Esophagus (tissue), 2 donors: ENCODE measurements at regions not wholly inside any gene's neighbourhood (a gene's known extent, or its start where the extent isn't known, plus 50 kb on each side); places are given as distances from the start of the nearest gene placed in this dataset.
"Not testable (repeated sequence)": the region's sequence is repeated elsewhere in the genome, so short reads cannot be mapped to it uniquely, and the experiment has no call there.

Source experiments
- H3K27ac ChIP-seq, 2 donors: one replicate each; pipeline ENCODE4 v1.5.1; 2013; ENCODE audit warnings: low read depth in 2 of 2, mild to moderate bottlenecking in 2 of 2, inconsistent platforms in 1 of 2, low read length in 1 of 2, moderate library complexity in 1 of 2
- H3K27me3 ChIP-seq, 2 donors: one replicate each; pipeline ENCODE4 v1.6.1; 2013; ENCODE audit warnings: low read length in 2 of 2, control low read depth in 1 of 2, mild to moderate bottlenecking in 1 of 2; ENCODE audit not compliant: insufficient read depth in 2 of 2, control insufficient read depth in 1 of 2
- H3K36me3 ChIP-seq, 2 donors: one replicate each; pipeline ENCODE4 v1.6.1; 2013; ENCODE audit warnings: low read length in 1 of 2; ENCODE audit not compliant: control insufficient read depth in 2 of 2, insufficient read depth in 2 of 2
- H3K4me1 ChIP-seq, 2 donors: one replicate each; pipeline ENCODE4 v1.6.1; 2013; ENCODE audit warnings: low read length in 1 of 2; ENCODE audit not compliant: control insufficient read depth in 2 of 2, insufficient read depth in 2 of 2
- H3K4me3 ChIP-seq, 2 donors: one replicate each; pipeline ENCODE4 v1.5.1; 2013; ENCODE audit warnings: low read length in 2 of 2, mild to moderate bottlenecking in 2 of 2, low read depth in 1 of 2, moderate library complexity in 1 of 2
- H3K9me3 ChIP-seq, 2 donors: one replicate each; pipeline ENCODE4 v1.6.1; 2013; ENCODE audit warnings: mild to moderate bottlenecking in 2 of 2, low read depth in 1 of 2, low read length in 1 of 2, moderate library complexity in 1 of 2; ENCODE audit not compliant: control insufficient read depth in 2 of 2, insufficient read depth in 1 of 2
- WGBS, 2 donors: extraction: QIAGEN DNeasy Blood & Tissue Kit; methylation state at CpG; one replicate each; pipeline ENCODE4 v1.1.7; 2013; 5-methylcytosine and 5-hydroxymethylcytosine counted together
- donor health status: healthy with polysubstance abuse.
- donor health status: Bipolar disorder and iron deficiency.

DNA sequence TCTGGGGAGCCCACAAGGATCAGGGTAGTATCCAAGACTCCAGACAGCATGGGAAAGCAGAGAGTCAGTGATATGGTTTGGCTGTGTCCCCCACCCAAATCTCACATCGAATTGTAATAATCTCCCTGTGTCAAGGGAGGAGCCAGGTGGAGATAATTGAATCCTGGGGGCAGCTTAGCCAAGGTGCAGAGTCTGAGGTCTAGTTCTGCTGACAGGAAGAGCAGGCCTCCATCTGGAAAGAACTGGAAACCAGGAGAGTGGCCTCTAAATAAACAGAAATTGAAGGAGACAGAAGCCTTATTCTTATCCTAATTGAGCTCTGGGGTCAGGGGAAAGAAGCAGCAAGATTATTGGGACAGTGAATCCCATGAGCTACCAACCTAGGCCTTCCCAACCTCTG lies 146.7 kb upstream of the NRP1 start:
- Histone ChIP-seq H3K36me3 (no peaks in the 10 kb centered on the region), H3K9me3 (no peaks in the 10 kb centered on the region), H3K4me1 (no peaks in the 10 kb centered on the region), H3K27me3 (no peaks in the 10 kb centered on the region), H3K27ac (no peak overlapping the region), H3K4me3 (no peak overlapping the region)
- 74 to 89% methylated on average over 1 of the region's 1 CpG for WGBS, 2 donors

DNA sequence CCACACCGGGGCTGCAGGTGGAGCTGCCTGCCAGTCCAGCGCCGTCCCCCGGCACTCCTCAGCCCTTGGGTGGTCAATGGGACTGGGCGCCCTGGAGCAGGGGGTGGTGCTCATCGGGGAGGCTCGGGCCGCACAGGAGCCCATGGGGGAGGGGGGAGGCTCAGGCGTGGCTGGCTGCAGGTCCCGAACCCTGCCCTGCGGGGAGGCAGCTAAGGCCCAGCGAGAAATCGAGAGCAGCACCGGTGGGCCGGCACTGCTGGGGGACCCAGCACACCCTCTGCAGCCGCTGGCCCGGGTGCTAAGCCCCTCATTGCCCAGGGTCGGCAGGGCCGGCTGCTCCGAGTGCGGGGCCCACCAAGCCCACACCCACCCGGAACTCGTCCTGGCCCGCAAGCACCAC lies 145.9 kb upstream of the NRP1 start:
- not testable (repeated sequence) for H3K4me3 ChIP-seq, H3K36me3 ChIP-seq, H3K27ac ChIP-seq, H3K9me3 ChIP-seq, H3K27me3 ChIP-seq, H3K4me1 ChIP-seq
- WGBS, 2 donors: 95 to 98% methylated on average over 15 to 24 of the region's 24 CpGs

DNA sequence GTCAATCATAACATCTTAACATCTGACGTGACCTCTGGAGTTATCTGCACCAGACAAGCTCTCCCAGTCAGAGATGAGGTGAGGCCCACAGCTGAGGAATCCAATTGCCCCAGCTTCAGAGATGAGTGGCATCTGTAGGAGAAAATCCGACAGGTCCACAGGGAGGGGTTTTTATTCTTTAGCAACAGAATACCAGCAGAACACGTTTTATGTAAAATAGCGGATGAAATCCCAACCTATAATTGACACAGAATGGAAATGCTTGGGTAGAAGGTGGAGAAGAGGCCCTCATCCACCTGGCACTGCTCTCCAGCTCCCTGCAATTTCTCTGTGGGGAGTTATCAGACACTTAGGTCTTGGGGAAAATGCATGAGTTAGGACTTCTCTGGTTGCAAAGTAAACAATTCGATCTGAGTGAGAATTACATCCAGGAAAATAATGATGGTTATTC lies 144.2 kb upstream of the NRP1 start:
- Histone ChIP-seq H3K36me3 (no peaks in the 10 kb centered on the region), H3K9me3 (no peaks in the 10 kb centered on the region), H3K4me3 (no peak overlapping the region), H3K27me3 (no peaks in the 10 kb centered on the region), H3K27ac (no peak overlapping the region), H3K4me1 (no peaks in the 10 kb centered on the region)
- WGBS, 2 donors: 87 to 89% methylated on average over 5 of the region's 5 CpGs

DNA sequence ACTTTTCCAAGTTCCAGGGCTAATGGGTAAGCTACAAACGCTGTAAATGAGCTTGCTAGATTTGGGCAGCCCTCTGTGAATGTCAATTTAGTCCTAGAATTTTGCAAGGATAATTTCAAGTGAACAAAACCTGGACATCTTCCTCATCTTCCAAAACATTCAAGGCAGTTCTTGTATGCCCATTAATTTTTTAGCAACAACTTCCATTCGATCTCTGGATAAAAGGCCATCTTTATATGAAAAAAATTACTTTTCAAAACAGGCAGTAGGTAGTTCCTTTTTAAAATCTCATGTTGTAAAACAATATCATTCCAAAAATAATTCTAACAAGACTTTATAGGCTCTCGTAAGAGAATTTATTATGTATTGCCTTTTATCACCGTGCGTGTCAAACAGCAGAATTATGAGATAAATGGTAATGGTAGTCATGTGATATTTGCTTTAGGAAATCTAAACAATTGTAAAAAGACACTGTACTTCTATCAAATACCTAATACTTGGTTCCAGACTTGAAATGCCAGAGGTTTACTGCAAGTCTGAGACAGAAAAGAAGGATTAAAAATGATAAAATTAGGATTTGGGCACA lies 143.7 kb upstream of the NRP1 start:
- Histone ChIP-seq H3K4me3 (no peak overlapping the region), H3K4me1 (no peaks in the 10 kb centered on the region), H3K27me3 (no peaks in the 10 kb centered on the region), H3K9me3 (no peaks in the 10 kb centered on the region), H3K36me3 (no peaks in the 10 kb centered on the region), H3K27ac (no peak overlapping the region)
- WGBS, 2 donors: 71 to 74% methylated on average over 5 of the region's 5 CpGs

DNA sequence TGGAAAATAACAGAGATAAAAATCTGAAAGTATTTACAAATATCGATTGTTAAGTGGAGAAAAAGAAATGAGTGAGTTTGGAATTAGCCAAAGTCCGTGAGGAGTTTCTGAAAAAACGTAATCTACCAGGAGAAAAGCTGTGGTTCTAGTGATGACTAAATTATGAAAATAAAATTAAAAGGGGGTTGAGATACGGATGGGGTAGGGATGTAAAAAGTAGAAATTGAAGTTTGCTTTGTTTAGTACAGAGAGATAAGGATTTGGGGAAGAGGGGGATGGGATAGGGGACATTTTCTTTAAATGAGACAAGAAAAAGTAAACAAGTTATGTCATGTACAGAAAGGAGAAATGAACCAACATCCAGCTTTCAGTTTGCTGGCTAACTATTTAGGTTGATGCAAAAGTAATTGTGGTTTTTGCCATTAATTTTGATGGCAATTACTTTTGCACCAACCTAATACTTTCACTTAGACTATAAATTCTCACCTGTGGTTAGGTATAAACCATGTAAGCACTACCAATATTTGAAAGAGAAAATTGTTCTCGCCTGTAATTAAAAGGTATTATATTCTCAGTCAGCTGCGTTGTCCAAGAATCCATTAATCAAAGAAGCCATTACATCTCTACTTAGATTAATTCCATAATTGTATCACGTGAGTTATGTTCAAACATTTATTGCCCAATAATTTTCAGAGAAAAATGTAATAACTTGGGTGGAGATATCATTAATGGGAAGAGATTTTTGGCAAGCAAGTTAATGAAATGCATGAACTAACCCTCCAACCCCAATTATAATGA lies 143.0 kb upstream of the NRP1 start:
- no peaks in the 10 kb centered on the region for H3K9me3 ChIP-seq
- no peaks in the 10 kb centered on the region for H3K36me3 ChIP-seq
- no peaks in the 10 kb centered on the region for H3K4me1 ChIP-seq
- no peak overlapping the region for H3K27ac ChIP-seq
- WGBS, 2 donors: 64 to 68% methylated on average over 7 of the region's 7 CpGs
- H3K27me3 ChIP-seq: no peaks in the 10 kb centered on the region
- no peak overlapping the region for H3K4me3 ChIP-seq

DNA sequence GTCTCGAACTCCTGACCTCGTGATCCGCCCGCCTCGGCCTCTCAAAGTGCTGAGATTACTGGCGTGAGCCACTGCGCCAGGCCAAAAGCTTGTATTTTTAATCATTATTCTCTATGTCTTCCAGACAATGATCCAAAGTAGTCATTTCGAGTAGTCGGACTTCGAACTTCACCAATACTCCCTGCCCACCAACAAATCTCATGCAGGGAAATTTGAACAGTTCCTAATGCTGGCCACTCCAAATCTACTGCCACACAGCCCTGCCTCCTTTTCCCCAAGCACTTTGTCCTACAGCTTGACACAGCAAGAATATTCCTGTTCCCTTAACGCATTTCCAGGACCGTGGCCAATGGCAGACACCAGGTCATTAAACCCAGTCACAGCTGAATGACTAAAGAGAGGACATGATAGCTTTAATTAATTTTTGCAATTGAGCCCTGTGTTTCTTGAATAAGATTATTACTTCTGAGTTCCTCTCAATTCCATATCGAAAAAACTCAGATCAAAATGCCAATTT lies 142.3 kb upstream of the NRP1 start:
- Histone ChIP-seq H3K4me3 (no peak overlapping the region), H3K27ac (no peak overlapping the region), H3K4me1 (no peaks in the 10 kb centered on the region), H3K27me3 (no peaks in the 10 kb centered on the region), H3K36me3 (no peaks in the 10 kb centered on the region), H3K9me3 (no peaks in the 10 kb centered on the region)
- 92 to 93% methylated on average over 13 of the region's 13 CpGs for WGBS, 2 donors

DNA sequence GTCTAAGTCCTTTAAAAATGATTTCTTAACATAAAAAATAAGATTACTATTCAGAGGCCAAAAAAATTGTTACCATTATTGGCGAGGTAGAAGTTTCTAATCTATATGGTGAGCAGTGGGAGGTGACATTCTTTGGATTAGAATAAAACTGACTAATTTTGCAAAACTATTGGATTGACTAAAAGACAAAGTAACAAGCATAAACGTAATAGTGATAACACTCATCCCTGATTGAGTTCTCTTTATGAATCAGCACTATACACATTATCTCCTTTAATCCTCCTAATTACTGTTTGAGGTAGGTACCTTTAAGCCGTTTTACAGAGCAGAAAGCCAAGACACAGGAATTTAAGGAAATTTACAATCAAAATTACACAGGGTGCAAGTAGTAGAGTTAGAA lies 139.2 kb upstream of the NRP1 start:
- Histone ChIP-seq H3K4me3 (no peak overlapping the region), H3K9me3 (no peaks in the 10 kb centered on the region), H3K27ac (no peak overlapping the region), H3K27me3 (no peaks in the 10 kb centered on the region), H3K36me3 (no peaks in the 10 kb centered on the region), H3K4me1 (no peaks in the 10 kb centered on the region)
- WGBS, 2 donors: 73 to 74% methylated on average over 3 of the region's 3 CpGs

DNA sequence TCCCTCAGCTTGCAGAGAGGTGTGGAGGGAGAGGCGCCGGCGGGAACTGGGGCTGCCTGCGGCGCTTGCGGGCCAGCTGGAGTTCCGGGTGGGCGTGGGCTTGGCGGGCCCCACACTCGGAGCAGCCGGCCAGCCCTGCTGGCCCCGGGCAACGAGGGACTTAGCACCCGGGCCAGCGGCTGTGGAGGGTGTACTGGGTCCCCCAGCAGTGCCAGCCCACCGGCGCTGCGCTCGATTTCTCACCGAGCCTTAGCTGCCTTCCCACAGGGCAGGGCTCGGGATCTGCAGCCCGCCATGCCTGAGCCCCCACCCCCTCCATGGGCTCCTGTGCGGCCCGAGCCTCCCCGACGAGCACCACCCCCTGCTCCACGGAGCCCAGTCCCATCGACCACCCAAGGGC lies 133.5 kb upstream of the NRP1 start:
- H3K36me3 ChIP-seq, H3K27ac ChIP-seq, H3K4me3 ChIP-seq, H3K4me1 ChIP-seq, H3K27me3 ChIP-seq, H3K9me3 ChIP-seq: not testable (repeated sequence)
- WGBS, 2 donors: 95 to 96% methylated on average over 21 to 28 of the region's 28 CpGs

DNA sequence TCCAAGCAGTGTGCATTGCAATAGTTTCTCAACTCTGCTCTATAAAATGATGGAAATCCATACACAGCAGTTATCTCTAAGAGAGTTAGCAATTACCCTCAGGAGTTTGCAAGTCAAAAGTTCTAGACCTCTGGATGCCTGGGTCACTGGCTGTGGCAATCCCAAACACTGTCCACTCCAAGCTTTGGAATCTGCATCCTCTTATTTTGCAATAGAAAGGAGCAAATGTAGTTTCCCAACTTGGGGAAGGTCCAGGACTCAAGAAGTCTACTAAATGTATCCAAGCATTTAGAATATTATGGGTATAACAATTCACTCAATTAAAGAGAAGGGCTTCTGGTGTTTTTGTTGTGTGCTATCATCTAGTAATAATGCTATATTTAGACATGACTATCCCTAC lies 131.3 kb upstream of the NRP1 start:
- Histone ChIP-seq H3K4me1 (no peaks in the 10 kb centered on the region), H3K36me3 (no peaks in the 10 kb centered on the region), H3K9me3 (no peaks in the 10 kb centered on the region), H3K27ac (no peak overlapping the region), H3K4me3 (no peak overlapping the region), H3K27me3 (no peaks in the 10 kb centered on the region)

DNA sequence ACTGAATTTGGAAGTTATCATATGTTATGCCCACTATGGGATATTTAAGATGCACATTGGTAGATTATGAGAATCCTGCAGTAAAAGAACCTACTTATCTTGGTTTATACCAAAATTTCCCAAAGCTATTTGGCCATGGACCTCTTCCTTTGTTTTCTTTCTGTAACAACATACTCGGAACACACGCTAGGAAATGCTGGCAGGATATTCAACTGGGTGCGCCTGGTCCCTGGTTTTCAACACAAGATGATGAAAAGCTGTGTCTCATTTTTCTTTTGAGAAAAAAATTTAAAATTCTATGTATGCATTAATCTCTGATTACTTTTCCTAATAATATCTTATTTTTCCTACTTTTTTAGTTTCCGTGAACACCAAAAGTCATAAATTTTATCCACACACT lies 128.5 kb upstream of the NRP1 start:
- H3K27ac ChIP-seq: no peak overlapping the region
- no peaks in the 10 kb centered on the region for H3K27me3 ChIP-seq
- 91% methylated on average over 4 of the region's 4 CpGs for WGBS, 2 donors
- H3K9me3 ChIP-seq: no peaks in the 10 kb centered on the region
- no peaks in the 10 kb centered on the region for H3K4me1 ChIP-seq
- no peak overlapping the region for H3K4me3 ChIP-seq
- H3K36me3 ChIP-seq: no peaks in the 10 kb centered on the region
